NCI-H82 treated with DMSO at 0.1 percent for 48 hours (cell line): ENCODE measurements at regions not wholly inside any gene's neighbourhood (a gene's known extent, or its start where the extent isn't known, plus 50 kb on each side); places are given as distances from the start of the nearest gene placed in this dataset.

ENCODE experiments used
- DNase-seq: peaks from one replicate; lab custom pipeline; 2025; ENCODE audit not compliant: unreplicated experiment; lab: John Stamatoyannopoulos, UW

- DNase-seq, result no peak
Measured at GRCh38 chr16:62657116-62657515, 620.9 kb upstream of the CDH8 start.

- DNase-seq, result no peak
Measured at GRCh38 chr16:62652441-62653120, 616.3 kb upstream of the CDH8 start.

DNA sequence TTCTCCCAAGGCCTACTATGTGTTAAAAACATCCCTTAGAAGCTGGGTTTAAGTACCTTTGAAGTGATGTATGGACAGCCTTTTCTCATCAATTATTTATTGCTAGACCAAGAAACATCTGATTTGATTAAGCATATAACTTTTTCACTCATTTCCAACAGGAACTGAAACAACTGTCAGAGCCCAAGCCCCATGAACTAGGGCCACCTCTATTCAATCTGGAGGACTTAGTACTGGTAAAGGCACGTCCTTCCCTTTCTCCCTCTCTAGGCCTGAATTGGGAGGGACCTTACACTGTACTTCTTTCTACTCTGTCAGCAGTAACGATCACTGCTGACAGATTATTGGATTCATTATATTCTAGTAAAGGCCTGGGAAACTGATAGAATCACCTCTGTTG is 612.0 kb upstream of the CDH8 start:
- DNase-seq, result no peak

- no peak for DNase-seq
Measured at GRCh38 chr16:62644030-62644812, 608.0 kb upstream of the CDH8 start.

GRCh38 chr16:62642677-62643076 is 606.4 kb upstream of the CDH8 start:
- DNase-seq, result no peak

- DNase-seq, result no peak
Measured at GRCh38 chr16:62639890-62640289, 603.7 kb upstream of the CDH8 start.

DNA sequence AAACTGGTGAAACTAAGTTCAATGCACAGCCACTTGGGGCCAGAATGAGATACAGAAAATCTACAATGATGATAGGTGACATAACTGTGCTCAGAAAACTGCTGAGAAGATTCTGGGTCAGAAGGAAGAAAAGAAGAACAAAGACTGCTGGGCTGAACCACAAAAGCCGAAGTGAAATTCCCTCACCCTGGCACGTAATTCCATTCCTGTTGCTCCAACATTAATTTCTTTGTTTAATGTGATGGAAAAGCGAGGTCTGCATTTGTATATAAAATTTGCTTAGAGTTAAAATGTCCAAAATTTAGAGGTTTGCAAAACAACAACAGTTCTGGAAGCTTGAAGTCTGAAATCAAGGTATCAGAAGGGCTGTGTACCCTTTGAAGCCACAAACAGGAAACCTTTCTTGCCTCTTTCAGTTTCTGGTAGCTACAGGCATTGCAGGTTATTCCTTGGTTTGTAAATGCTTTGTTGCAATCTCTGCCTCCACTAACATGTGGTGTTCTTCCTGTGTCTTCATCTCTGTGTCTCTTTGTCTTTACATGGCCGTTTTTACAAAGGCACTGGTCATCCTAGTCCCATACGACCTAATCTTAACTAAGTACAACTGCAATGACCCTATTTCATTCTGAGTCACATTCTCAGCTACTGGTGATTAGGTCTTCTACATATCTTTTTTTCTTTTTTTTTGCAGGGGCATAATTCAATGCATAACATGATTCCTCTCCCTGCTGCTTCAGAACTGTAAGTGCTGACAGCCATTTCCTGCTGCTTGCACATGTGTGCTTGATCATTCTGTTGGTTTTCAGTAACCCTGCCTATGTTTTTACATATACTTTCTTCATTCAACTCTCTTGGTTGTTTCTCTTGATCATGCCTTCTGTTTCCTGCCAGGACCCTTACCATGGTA is 603.0 kb upstream of the CDH8 start:
- DNase-seq, result no peak

- DNase-seq, result no peak
Measured at GRCh38 chr16:62638324-62638911, 602.2 kb upstream of the CDH8 start.

GRCh38 chr16:62625326-62625725 is 589.1 kb upstream of the CDH8 start:
- no peak for DNase-seq

DNA sequence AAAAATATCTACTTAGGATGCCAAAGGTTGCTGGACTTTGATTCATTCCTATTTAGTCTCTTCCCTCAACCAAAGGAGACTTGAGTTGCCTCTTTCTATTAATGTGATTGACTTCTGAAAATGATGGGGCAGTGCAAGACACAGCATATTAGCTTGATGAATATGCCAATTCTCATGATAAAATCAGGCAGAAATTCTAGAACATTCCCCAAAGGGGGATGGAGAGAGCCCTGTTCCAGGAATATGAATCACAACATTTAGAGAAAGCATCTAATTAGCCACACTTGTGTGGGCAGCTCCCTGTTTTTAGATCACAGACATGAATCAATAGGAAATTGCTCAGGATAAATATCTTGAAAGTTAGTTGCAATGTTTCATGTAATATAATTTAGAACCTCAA is 584.0 kb upstream of the CDH8 start:
- DNase-seq, result no peak

DNA sequence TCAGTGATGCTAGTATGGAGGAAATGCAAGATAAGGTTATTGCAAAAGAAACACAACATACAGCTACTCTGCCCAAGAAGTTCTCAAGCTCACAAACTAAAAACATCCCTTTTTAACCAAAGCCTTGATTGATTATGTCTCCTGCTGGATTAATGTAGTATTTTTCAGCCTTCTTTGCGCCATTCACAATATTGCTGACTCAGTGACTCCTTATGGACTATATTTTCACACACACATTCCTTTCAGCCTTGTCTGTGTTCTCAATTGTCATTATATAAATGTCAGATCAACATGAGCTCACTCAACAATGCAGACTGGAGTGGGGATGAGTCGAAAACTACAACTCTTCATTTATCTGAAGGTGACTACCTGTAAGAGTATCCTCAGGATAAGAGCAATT is 579.3 kb upstream of the CDH8 start:
- no peak for DNase-seq

DNA sequence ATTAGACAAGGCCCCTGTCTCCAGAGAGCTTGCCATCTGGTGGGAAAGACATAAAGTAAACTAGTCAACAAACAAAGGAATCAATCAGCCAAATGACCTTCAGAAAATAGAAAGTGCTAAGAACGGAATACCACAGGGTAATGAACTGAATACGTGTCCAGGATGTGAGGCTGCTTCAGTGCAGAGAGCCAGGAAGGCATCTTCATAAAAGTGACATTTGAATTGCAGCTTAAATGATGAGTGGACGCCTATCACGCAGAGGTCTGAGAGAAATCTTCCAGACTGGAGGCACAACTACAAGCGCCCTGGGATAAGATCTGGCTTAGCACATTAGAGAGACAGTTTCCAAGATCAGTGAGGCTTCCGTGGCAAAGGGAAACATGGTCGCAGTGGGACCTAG is 574.1 kb upstream of the CDH8 start:
- no peak for DNase-seq

- no peak for DNase-seq
Measured at GRCh38 chr16:62602790-62603189, 566.6 kb upstream of the CDH8 start.

DNA sequence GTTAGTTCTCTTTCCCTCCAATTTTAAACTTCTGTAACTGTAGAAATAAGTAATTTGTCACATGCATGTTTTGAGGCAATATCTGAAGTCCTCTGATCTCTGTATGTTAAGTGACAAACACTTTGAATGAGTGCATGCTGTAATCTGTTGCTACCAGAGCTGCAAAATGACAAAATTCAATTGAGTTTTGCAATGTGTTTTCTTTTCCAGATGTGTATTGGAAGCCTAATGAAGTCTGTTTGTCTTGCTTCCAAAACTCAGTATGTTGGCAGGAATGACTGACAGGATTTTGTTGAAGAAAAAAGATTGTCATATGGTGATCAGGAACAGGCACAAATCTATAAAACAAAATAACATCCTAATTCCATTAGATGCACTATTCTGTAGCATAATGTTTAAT is 561.6 kb upstream of the CDH8 start:
- DNase-seq, result no peak

DNA sequence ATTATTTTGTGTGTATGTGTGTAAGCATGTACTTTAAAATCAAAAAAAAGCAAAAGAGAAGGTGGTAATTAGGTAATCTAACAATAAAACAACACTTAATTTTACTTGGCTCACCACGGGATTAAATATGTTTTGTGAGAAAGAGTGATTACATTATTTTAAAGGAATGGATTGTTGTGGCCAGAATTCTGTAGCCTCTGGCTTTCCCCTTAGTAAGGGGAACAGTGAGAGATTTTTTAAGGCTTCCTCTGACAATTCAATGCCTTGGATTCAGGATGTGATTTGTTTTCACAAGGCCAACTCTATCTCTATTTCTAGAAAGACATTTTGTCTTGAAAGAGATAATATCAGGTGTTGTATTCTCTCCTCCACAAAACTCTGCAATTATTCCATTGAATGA is 560.3 kb upstream of the CDH8 start:
- DNase-seq, result no peak

GRCh38 chr16:62596125-62596524 is 559.9 kb upstream of the CDH8 start:
- no peak for DNase-seq

DNA sequence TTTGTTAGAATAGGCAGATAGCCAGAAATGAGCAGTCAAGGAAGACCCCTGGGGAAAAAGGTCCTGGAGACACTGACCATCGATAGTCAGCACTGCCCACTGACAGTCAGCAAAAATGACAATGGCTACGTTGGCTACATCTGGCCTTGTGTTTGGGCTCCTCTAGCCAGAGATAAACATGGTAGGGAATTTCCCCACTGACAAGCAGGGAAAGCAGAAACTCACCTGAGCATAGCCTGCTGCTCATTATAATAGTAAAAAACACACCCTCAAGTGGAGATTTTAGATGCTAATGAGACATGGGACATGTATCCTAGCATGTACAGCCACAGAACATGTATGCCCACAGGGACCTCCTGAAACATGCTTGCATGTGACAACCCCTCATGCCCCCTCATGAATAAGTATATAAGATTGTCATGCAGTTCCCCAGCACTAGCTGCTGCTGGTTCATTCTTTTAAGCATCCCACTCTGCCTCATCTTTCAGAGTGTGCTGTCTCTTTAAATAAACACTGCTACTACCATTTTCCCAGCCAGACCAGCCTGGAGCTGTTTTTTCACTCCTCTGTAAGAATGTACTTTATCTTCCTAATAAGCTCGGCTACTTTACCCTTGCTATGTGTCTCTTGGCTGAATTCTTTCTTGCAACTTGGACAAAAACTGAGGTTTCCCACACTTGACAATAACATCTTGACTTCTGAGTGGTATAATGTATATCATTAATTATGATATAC is 550.1 kb upstream of the CDH8 start:
- no peak for DNase-seq

GRCh38 chr16:62585041-62585545 is 548.9 kb upstream of the CDH8 start:
- no peak for DNase-seq

GRCh38 chr16:62583414-62583813 is 547.2 kb upstream of the CDH8 start:
- no peak for DNase-seq

DNA sequence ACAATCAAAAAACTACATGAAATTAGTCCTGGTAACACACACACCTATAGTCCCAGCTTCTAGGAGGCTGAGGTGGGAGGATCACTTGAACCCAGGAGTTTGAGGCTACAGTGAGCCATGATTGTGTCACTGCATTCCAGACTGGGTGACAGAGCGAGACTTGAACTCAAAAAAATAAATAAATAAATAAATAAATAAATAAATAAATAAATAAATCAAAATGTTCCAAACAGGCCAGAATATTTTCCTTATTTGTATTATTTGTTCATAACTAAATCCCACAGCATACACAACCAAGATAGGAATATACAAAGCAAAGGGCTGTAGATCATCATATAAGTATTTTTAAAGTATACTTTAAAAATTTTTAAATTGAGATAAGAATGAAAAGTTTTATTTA is 537.2 kb upstream of the CDH8 start:
- DNase-seq, result no peak
